ENCODE measurements at regions not wholly inside any gene's neighbourhood (a gene's known extent, or its start where the extent isn't known, plus 50 kb on each side); places are given as distances from the start of the nearest gene placed in this dataset.

GRCh38 chr18:56107821-56108477, 520.0 kb upstream of the TCF4 start:
- Histone ChIP-seq H3K36me3 (ENCODE audit: control insufficient read depth in 2 of 4, insufficient read depth in 4 of 4, low read length in 3 of 4) (no peaks in the 10 kb centered on the region), H3K27me3 (replicated peaks in 1 of 4; ENCODE audit: control insufficient read depth in 3 of 4, extremely low read depth in 1 of 4, insufficient read depth in 3 of 4, low read length in 3 of 4) (no peaks in the 10 kb centered on the region), H2BK120ac (replicated peaks; ENCODE audit: low read depth, low read length) (no peak overlapping the region), H3K9me3 (ENCODE audit: insufficient read depth in 2 of 2, low read depth in 1 of 2, low read length in 1 of 2) (peaks cover 0 to 3% of the 10 kb centered on the region in 2 experiments; a peak in 1 of 4 replicates), H3K4me3 (ENCODE audit: extremely low read depth in 1 of 4, insufficient read depth in 2 of 4, low read depth in 3 of 4, low read length in 4 of 4) (no peak overlapping the region), H3K23me2 (ENCODE audit: low read depth, low read length) (no peaks in the 10 kb centered on the region), H3K79me1 (ENCODE audit: low read depth, low read length) (no peaks in the 10 kb centered on the region), H3K9ac (replicated peaks in 1 of 4; ENCODE audit: extremely low read depth in 1 of 4, low read depth in 3 of 4, low read length in 3 of 4) (no peak overlapping the region), H2BK20ac (ENCODE audit: low read length) (no peak overlapping the region), H2AFZ (ENCODE audit: low read length) (no peak overlapping the region), H3K4ac (replicated peaks; ENCODE audit: insufficient read length, low read depth, low read length) (no peak overlapping the region), H3K18ac (ENCODE audit: extremely low read depth, low read length) (no peak overlapping the region), H2BK12ac (ENCODE audit: low read depth, low read length) (no peak overlapping the region), H4K91ac (replicated peaks; ENCODE audit: insufficient read length, low read length) (no peak overlapping the region), H2AK5ac (ENCODE audit: low read depth, low read length) (no peak overlapping the region), H4K5ac (ENCODE audit: insufficient read length, low read depth, low read length) (no peak overlapping the region), H3K56ac (replicated peaks; ENCODE audit: insufficient read length, low read depth, low read length) (no peak overlapping the region), H2BK15ac (ENCODE audit: low read length) (no peak overlapping the region), H3K79me2 (ENCODE audit: control insufficient read depth in 1 of 2, insufficient read depth in 2 of 2, low read length in 2 of 2) (no peaks in the 10 kb centered on the region), H3K23ac (ENCODE audit: insufficient read length) (no peak overlapping the region), H4K8ac (ENCODE audit: extremely low read depth, insufficient read depth, low read length) (no peak overlapping the region), H3K14ac (ENCODE audit: insufficient read length) (no peak overlapping the region), H3K4me1 (replicated peaks in 1 of 4; ENCODE audit: control insufficient read depth in 3 of 4, insufficient read depth in 4 of 4, low read length in 3 of 4) (no peaks in the 10 kb centered on the region), H4K20me1 (replicated peaks in 1 of 2; ENCODE audit: control insufficient read depth in 1 of 2, insufficient read depth in 2 of 2, low read length in 2 of 2) (no peaks in the 10 kb centered on the region), H3K4me2 (ENCODE audit: insufficient read depth in 1 of 2, low read depth in 2 of 2, low read length in 2 of 2) (no peak overlapping the region), H2BK5ac (ENCODE audit: low read depth, low read length) (no peak overlapping the region), H3K27ac (ENCODE audit: low read depth, low read length) (no peak overlapping the region)
- TF ChIP-seq SRF (IDR thresholded peaks at IDR 0.05; ENCODE audit: low read depth, low read length) (no peak), CREB1 (IDR thresholded peaks at IDR 0.05) (no peak), EP300 (IDR thresholded peaks at IDR 0.05; ENCODE audit: borderline replicate concordance in 1 of 2, low read depth in 2 of 2, low read length in 2 of 2) (no peak), MAFK (IDR thresholded peaks at IDR 0.05; ENCODE audit: low read depth, low read length) (no peak), EGR1 (IDR thresholded peaks at IDR 0.05; ENCODE audit: borderline replicate concordance, low read depth, low read length) (no peak), BCL11A (IDR thresholded peaks at IDR 0.05; ENCODE audit: low read depth in 2 of 2, low read length in 2 of 2) (no peak), NRF1 (IDR thresholded peaks at IDR 0.05; ENCODE audit: low read depth, low read length) (no peak)
- TF ChIP-seq, protein P1, sequence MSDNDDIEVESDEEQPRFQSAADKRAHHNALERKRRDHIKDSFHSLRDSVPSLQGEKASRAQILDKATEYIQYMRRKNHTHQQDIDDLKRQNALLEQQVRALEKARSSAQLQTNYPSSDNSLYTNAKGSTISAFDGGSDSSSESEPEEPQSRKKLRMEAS (IDR thresholded peaks at IDR 0.05), result no peak
- ChIA-PET CTCF (ENCODE audit: partially characterized antibody) (no interaction called here), POLR2A (ENCODE audit: partially characterized antibody) (no interaction called here)
- DNase-seq (ENCODE audit: low read depth in 1 of 2, low spot score in 2 of 2) (no peak), FAIRE-seq (no peak)
- WGBS, 2 experiments (ENCODE audit: extremely low coverage in 1 of 2, insufficient coverage in 1 of 2, insufficient read length in 1 of 2, insufficient replicate concordance in 2 of 2, low coverage in 1 of 2, low lambda C conversion rate in 2 of 2, missing lambda C conversion rate in 1 of 2), result 77% methylated on average over 5 of the region's 5 CpGs; no CpG with 5 or more reads in 1 of the 2 experiments

Measured in H1 (cell line).